KMS-11 (cell line): ENCODE measurements at regions not wholly inside any gene's neighbourhood (a gene's known extent, or its start where the extent isn't known, plus 50 kb on each side); places are given as distances from the start of the nearest gene placed in this dataset.

Experiments
- H2AFZ ChIP-seq: fragments of 200-600 bp; sonication (generic); 2 replicates; pipeline ENCODE4 v1.6.1; 2016; ENCODE audit warnings: antibody characterized with exemption, mixed run types, low read depth
- H3K27ac ChIP-seq: fragments of 200-600 bp; sonication (generic); 2 replicates; pipeline ENCODE4 v1.6.1; 2016; ENCODE audit warnings: mild to moderate bottlenecking, mixed run types
- H3K27me3 ChIP-seq: fragments of 200-600 bp; sonication (generic); 2 replicates; pipeline ENCODE4 v1.6.1; 2017; ENCODE audit warnings: mild to moderate bottlenecking, low read depth, mixed run types, moderate library complexity; ENCODE audit not compliant: insufficient read depth
- H3K36me3 ChIP-seq: fragments of 200-600 bp; sonication (generic); 2 replicates; pipeline ENCODE4 v1.6.1; 2017; ENCODE audit warnings: mild to moderate bottlenecking, mixed run types; ENCODE audit not compliant: insufficient read depth
- H3K4me1 ChIP-seq: fragments of 200-600 bp; sonication (generic); 2 replicates; pipeline ENCODE4 v1.6.1; 2016; ENCODE audit warnings: mild to moderate bottlenecking, low read depth, mixed run types; ENCODE audit not compliant: poor library complexity, severe bottlenecking
- H3K4me2 ChIP-seq: fragments of 200-600 bp; sonication (generic); 2 replicates; pipeline ENCODE4 v1.7.0; 2016; ENCODE audit warnings: mild to moderate bottlenecking, mixed run types
- H3K4me3 ChIP-seq: fragments of 200-600 bp; sonication (generic); IDR thresholded peaks from 2 replicates; pipeline ENCODE4 v1.6.1; 2017; ENCODE audit warnings: low read depth, low read length, mixed read lengths; ENCODE audit not compliant: insufficient read depth
- H3K79me2 ChIP-seq: fragments of 200-600 bp; sonication (generic); 2 replicates; pipeline ENCODE4 v1.6.1; 2016; ENCODE audit warnings: low read depth, mixed run types; ENCODE audit not compliant: insufficient read depth
- H3K9ac ChIP-seq: fragments of 200-600 bp; sonication (generic); 2 replicates; pipeline ENCODE4 v1.6.1; 2016; ENCODE audit warnings: mild to moderate bottlenecking, mixed run types
- H4K20me1 ChIP-seq: fragments of 200-600 bp; sonication (generic); 2 replicates; pipeline ENCODE4 v1.6.1; 2016; ENCODE audit warnings: mild to moderate bottlenecking, mixed run types; ENCODE audit not compliant: insufficient read depth
- TF ChIP-seq, protein P1 (sequence below): fragments of 200-600 bp; sonication (generic); conservative IDR thresholded peaks from 2 replicates; pipeline ENCODE4 v1.6.1; 2017; ENCODE audit warnings: low read depth, mild to moderate bottlenecking, antibody characterized with exemption, low read length, moderate library complexity, mixed read lengths

DNA sequence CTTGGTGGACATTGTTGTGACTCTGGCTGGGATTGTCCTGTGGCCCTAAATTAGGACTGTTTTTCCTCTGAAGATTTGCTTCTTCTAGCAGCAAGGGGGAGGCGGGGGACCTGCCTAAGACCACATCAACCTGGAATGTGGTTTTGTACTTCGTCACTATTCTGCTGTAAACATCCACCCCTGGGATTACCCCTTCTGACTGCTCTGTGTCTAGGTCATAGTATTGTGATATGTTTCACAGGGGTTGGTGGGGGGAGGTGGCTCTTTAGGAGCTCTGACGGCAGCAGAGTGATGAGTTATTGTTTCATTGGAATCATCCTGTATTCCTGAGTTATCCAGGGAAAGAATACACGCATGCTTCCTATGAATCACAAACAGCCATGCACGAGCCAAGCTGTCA is 226.4 kb upstream of the MYT1L start:
- Histone ChIP-seq H3K36me3 (no peaks in the 10 kb centered on the region), H2AFZ (no peak overlapping the region), H3K4me3 (no peak overlapping the region), H3K27me3 (no peaks in the 10 kb centered on the region), H4K20me1 (no peaks in the 10 kb centered on the region), H3K9ac (no peak overlapping the region), H3K79me2 (no peaks in the 10 kb centered on the region), H3K4me1 (no peaks in the 10 kb centered on the region), H3K4me2 (no peak overlapping the region), H3K27ac (no peak overlapping the region)
- TF ChIP-seq, protein P1, sequence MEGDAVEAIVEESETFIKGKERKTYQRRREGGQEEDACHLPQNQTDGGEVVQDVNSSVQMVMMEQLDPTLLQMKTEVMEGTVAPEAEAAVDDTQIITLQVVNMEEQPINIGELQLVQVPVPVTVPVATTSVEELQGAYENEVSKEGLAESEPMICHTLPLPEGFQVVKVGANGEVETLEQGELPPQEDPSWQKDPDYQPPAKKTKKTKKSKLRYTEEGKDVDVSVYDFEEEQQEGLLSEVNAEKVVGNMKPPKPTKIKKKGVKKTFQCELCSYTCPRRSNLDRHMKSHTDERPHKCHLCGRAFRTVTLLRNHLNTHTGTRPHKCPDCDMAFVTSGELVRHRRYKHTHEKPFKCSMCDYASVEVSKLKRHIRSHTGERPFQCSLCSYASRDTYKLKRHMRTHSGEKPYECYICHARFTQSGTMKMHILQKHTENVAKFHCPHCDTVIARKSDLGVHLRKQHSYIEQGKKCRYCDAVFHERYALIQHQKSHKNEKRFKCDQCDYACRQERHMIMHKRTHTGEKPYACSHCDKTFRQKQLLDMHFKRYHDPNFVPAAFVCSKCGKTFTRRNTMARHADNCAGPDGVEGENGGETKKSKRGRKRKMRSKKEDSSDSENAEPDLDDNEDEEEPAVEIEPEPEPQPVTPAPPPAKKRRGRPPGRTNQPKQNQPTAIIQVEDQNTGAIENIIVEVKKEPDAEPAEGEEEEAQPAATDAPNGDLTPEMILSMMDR = no peak

DNA sequence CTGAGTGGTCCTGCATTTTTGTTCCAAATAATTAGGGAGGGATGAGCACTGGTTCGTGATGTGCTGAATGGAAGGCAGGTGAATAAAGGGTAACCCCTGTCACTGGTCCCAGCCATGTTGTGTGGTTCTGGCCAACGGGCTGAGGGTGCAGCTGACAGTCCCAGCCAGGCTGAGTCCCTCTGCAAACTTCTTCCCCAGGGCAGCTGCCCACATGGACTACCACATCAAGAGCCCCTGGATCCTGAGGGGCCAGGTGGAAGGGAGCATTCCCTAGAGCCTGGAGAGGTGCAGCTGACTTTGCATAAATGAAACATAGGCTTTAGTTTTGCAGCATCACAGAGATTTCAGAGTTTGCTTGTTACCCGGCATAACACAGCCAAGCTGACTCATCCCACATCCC is 219.8 kb upstream of the MYT1L start:
- Histone ChIP-seq H3K4me3 (no peak overlapping the region), H3K79me2 (no peaks in the 10 kb centered on the region), H3K4me2 (no peak overlapping the region), H3K27ac (no peak overlapping the region), H3K4me1 (no peaks in the 10 kb centered on the region), H3K9ac (no peak overlapping the region), H2AFZ (no peak overlapping the region), H3K36me3 (no peaks in the 10 kb centered on the region), H4K20me1 (no peaks in the 10 kb centered on the region), H3K27me3 (no peaks in the 10 kb centered on the region)
- TF ChIP-seq, protein P1 = no peak

DNA sequence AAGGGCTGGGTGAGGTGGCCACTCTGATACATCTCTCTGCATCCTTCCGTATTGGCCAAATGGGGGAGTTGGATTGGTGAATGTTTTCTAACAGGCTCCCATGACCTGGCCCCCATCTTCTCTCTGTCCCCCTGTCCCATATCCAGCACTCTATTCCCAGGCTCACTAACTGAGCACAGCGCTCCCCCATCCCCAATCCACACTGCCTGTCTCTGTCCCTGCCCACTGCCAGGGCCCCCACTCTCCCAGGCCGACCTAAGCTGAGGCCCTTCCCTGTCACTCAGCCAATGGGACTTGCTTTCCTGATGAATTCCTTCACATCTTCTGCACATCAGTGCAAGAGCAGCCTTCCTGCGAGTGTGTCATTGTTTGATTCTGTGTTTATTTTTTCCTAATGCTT is 216.8 kb upstream of the MYT1L start:
- Histone ChIP-seq H4K20me1 (no peaks in the 10 kb centered on the region), H2AFZ (no peak overlapping the region), H3K27me3 (no peaks in the 10 kb centered on the region), H3K4me2 (no peak overlapping the region), H3K36me3 (no peaks in the 10 kb centered on the region), H3K79me2 (no peaks in the 10 kb centered on the region), H3K9ac (no peak overlapping the region), H3K4me3 (no peak overlapping the region), H3K4me1 (no peaks in the 10 kb centered on the region), H3K27ac (no peak overlapping the region)
- TF ChIP-seq, protein P1 = no peak

DNA sequence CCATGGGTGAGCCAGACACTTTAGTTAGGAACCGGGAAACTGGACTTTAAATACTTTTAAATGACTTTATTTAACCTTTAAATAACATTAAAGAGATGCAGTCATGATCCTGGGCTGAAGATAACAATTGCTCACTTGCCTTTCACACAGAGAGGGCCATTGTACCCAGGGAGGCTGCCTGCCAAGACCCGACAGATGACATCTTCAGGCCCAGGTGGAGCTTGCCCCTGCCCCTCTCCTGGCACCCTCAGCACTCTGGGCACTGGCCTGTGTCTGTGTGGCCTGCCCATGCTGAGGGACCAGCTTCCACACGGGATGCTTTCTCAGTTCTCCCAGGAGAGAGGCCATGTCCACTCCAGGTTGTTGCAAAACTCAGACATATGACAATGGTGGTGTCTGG is 216.4 kb upstream of the MYT1L start:
- Histone ChIP-seq H2AFZ (no peak overlapping the region), H4K20me1 (no peaks in the 10 kb centered on the region), H3K4me2 (no peak overlapping the region), H3K27ac (no peak overlapping the region), H3K36me3 (no peaks in the 10 kb centered on the region), H3K79me2 (no peaks in the 10 kb centered on the region), H3K9ac (no peak overlapping the region), H3K27me3 (no peaks in the 10 kb centered on the region), H3K4me1 (no peaks in the 10 kb centered on the region), H3K4me3 (no peak overlapping the region)
- TF ChIP-seq, protein P1 = no peak

DNA sequence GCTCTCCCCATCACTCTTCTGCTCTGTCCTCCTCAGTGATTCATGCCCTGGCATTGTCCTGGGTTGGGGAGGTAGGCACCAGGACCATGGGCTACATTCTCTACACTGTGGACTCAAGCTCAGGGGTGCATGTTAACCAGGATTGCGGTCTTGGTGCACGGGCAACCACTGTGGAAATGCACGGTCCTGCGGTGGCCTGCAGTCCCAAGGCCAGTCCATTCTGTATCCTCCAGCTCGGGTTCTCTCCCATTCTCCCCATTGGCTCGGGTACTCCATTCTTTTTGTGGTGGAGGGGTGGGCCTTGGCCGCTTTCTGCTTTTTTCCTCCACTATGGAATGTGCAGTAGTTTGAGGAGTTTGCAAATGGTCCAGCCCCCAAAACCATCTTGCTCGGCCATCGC is 215.0 kb upstream of the MYT1L start:
- Histone ChIP-seq H3K79me2 (no peaks in the 10 kb centered on the region), H3K27me3 (no peaks in the 10 kb centered on the region)
- TF ChIP-seq, protein P1 = no peak

More for the DNA sequence above, 215.0 kb upstream of the MYT1L start:
- no peak overlapping the region for H3K4me3 ChIP-seq
- H3K4me2 ChIP-seq = no peak overlapping the region
- no peaks in the 10 kb centered on the region for H4K20me1 ChIP-seq
- H2AFZ ChIP-seq = no peak overlapping the region
- H3K27ac ChIP-seq = no peak overlapping the region
- H3K36me3 ChIP-seq = no peaks in the 10 kb centered on the region
- H3K9ac ChIP-seq = no peak overlapping the region
- no peaks in the 10 kb centered on the region for H3K4me1 ChIP-seq
